Osteocyte (in vitro differentiated cells): ENCODE measurements at regions not wholly inside any gene's neighbourhood (a gene's known extent, or its start where the extent isn't known, plus 50 kb on each side); places are given as distances from the start of the nearest gene placed in this dataset.
A peak's percentile ranks its signal among the peaks of the same experiment; 100 is the strongest.

Experiments
- DNase-seq: peaks from one replicate; pipeline ENCODE4 v3.0.0; 2021; ENCODE audit warnings: mixed read lengths; ENCODE audit not compliant: unreplicated experiment; ENCODE audit errors: extremely low spot score
- H3K27ac Mint-ChIP-seq: one replicate; pipeline ENCODE4 v1.8.0; 2021; ENCODE audit warnings: mild to moderate bottlenecking, mixed read lengths; ENCODE audit not compliant: unreplicated experiment
- H3K27me3 Mint-ChIP-seq: one replicate; pipeline ENCODE4 v1.8.0; 2021; ENCODE audit warnings: mixed read lengths; ENCODE audit not compliant: unreplicated experiment
- H3K36me3 Mint-ChIP-seq: one replicate; pipeline ENCODE4 v1.8.0; 2021; ENCODE audit warnings: mixed read lengths; ENCODE audit not compliant: unreplicated experiment
- H3K4me1 Mint-ChIP-seq: one replicate; pipeline ENCODE4 v1.8.0; 2021; ENCODE audit warnings: mixed read lengths; ENCODE audit not compliant: unreplicated experiment
- H3K4me3 Mint-ChIP-seq: one replicate; pipeline ENCODE4 v1.8.0; 2021; ENCODE audit warnings: mild to moderate bottlenecking, moderate library complexity, mixed read lengths; ENCODE audit not compliant: unreplicated experiment
- H3K9me3 Mint-ChIP-seq: one replicate; pipeline ENCODE4 v1.8.0; 2021; ENCODE audit warnings: mixed read lengths; ENCODE audit not compliant: unreplicated experiment
- CTCF ChIP-seq: fragments of 200-600 bp; sonication (generic); IDR thresholded peaks from 2 replicates; pipeline ENCODE4 v1.5.0; 2021; ENCODE audit warnings: antibody characterized with exemption, mild to moderate bottlenecking, moderate library complexity

DNA sequence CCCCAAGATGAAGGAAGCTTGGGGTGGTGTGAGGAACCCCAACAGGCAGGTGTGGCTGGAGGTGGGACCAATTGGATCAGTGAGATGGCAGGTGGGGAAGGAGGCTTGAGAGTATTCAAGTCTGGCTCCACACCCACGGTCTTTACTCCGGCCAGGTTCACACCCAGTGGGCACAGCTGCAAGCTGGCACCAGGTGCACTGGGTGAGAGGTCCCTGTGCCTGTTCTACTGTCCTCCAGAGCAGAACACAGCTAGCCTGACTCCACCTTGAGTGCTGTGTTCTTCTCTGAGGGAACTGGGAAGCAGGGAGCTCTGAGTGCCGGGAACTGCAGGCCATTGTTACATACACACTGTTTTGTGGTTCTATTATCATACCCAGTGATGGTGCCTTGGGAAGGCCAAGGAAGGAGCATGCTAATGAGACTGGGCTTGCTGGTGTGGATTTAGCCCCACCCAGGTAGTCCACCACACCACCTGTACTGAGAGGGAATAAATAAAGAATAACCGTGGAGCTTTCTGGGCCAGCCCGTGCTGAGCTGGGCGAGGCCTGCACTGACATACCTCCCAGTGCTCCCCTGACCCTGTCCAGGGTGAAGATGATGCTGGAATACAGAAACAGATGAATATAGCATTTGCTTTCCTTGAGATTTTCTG lies 93.4 kb downstream of the ABHD5 start:
- Mint-ChIP-seq H3K9me3 (no peaks in the 10 kb centered on the region), H3K27ac (no peak overlapping the region), H3K36me3 (no peaks in the 10 kb centered on the region), H3K4me3 (no peak overlapping the region), H3K4me1 (no peaks in the 10 kb centered on the region), H3K27me3 (peaks cover 34% of the 10 kb centered on the region)
- DNase-seq, result peak; percentile 74
- no peak for TF ChIP-seq CTCF

- Mint-ChIP-seq H3K27me3 (peaks cover 32% of the 10 kb centered on the region), H3K27ac (no peak overlapping the region)
These were observed 93.9 kb downstream of the ABHD5 start for GRCh38 chr3:43784640-43785011.

DNA sequence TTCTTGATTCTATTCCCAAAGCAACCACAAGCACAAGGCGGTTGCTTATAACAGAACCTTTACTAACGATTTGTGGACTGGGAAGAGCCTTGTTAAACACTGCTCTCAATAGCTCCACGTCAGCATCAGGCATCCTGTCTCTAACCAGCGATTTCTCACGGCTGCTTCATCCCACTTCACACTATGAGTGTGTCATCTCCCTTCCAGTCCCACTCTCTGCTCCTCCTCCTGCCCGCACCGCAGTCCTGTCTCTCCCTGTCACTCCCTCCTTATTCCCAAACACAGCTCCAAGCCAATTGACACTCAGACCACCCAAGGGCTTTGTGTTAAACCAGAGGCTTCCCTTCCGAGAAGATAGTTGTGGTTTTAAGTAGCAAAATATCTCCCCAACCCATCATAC lies 94.8 kb downstream of the ABHD5 start:
- TF ChIP-seq CTCF, result no peak
- peak; percentile 60 for DNase-seq
- Mint-ChIP-seq H3K36me3 (no peaks in the 10 kb centered on the region), H3K4me3 (no peak overlapping the region), H3K9me3 (no peaks in the 10 kb centered on the region), H3K27ac (no peak overlapping the region), H3K4me1 (no peaks in the 10 kb centered on the region), H3K27me3 (peaks cover 37% of the 10 kb centered on the region)

More at GRCh38 chr3:43784640-43785011, 93.9 kb downstream of the ABHD5 start:
- H3K36me3 Mint-ChIP-seq, result no peaks in the 10 kb centered on the region
- no peak for TF ChIP-seq CTCF
- DNase-seq, result peak; percentile 79
- no peaks in the 10 kb centered on the region for H3K9me3 Mint-ChIP-seq
- H3K4me1 Mint-ChIP-seq, result no peaks in the 10 kb centered on the region
- H3K4me3 Mint-ChIP-seq, result no peak overlapping the region

DNA sequence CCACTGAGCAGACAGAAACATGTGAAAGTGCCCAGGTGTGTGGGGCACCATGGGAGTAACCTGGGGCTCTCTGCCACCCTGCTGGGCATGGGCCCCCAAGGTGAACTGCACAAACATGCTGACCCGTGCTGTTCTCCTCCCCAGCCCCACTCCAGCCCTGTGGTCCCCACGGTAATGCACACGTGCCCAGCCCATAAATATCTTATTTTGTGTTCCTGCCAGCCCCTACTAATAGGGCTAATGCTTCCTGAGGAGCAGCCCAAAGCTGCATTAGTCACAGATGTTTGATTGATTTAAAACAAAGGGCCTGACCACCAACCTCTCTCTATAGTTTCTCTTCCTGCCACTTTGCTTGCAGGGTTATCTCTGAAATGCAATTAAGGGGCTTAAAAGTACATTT lies 95.4 kb downstream of the ABHD5 start:
- peaks cover 41% of the 10 kb centered on the region for H3K27me3 Mint-ChIP-seq
- H3K27ac Mint-ChIP-seq, result no peak overlapping the region
- no peak overlapping the region for H3K4me3 Mint-ChIP-seq
- TF ChIP-seq CTCF, result no peak
- no peaks in the 10 kb centered on the region for H3K36me3 Mint-ChIP-seq
- no peaks in the 10 kb centered on the region for H3K9me3 Mint-ChIP-seq
- peak; percentile 72 for DNase-seq
- H3K4me1 Mint-ChIP-seq, result no peaks in the 10 kb centered on the region

DNA sequence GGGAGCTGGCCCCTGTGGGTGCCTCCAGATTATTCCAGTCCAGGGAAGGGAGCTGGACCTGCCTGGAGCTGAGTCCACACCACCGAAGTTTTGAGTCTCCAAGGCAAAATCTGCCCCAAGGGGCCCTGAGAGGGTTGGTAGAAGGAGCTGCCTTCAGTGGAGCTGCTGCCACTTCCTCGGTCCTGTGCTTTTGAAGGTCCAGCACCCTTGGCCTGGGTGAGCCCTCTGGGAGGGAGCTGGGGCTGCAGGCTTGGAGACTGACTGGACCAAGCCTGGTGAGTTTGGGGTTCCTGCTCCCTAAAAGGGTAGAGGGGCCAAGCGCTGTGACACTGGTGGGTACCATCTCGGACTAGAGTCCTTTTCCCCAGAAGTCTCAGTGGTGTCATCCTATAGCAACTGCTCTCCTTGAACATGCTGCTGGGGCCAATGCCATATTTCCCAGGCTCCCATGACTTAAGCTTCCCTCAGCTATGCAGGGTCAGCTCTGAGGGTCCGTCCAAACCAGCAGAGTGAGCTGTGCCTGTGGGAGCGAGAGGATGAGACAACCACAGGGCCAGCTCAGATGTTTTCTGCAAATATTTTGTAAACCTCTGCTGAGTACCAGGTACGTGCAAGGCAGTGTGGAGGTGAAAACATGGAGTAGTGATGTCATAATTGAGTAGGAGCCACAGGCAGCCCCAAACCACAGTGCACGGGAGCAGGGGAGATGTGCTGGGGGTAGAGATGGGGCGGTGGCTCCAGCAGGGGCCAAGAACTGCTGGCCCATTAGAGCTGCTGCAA lies 96.0 kb downstream of the ABHD5 start:
- TF ChIP-seq CTCF, result no peak
- H3K9me3 Mint-ChIP-seq, result no peaks in the 10 kb centered on the region
- no peaks in the 10 kb centered on the region for H3K36me3 Mint-ChIP-seq
- peaks cover 43% of the 10 kb centered on the region for H3K27me3 Mint-ChIP-seq
- H3K27ac Mint-ChIP-seq, result no peak overlapping the region
- H3K4me3 Mint-ChIP-seq, result no peak overlapping the region
- peak; percentile 75 for DNase-seq
- H3K4me1 Mint-ChIP-seq, result no peaks in the 10 kb centered on the region
